ENCODE measurements at regions not wholly inside any gene's neighbourhood (a gene's known extent, or its start where the extent isn't known, plus 50 kb on each side); places are given as distances from the start of the nearest gene placed in this dataset.

- TF ChIP-seq CTCF (IDR thresholded peaks at IDR 0.05) = no peak
- no peak for TF ChIP-seq POLR2A (IDR thresholded peaks at IDR 0.05)
- no peak for TF ChIP-seq EP300 (IDR thresholded peaks at IDR 0.05)
These were observed 90.7 kb upstream of the GPC3 start for GRCh38 chrX:134075894-134076718.
